Transverse colon (tissue), 4 donors: ENCODE measurements at regions not wholly inside any gene's neighbourhood (a gene's known extent, or its start where the extent isn't known, plus 50 kb on each side); places are given as distances from the start of the nearest gene placed in this dataset.
"Not testable (repeated sequence)": the region's sequence is repeated elsewhere in the genome, so short reads cannot be mapped to it uniquely, and the experiment has no call there.

Experiments
- EP300 ChIP-seq: sonication (generic); formaldehyde crosslinking; IDR thresholded peaks from one replicate; pipeline ENCODE4 v1.6.1; 2017; ENCODE audit warnings: antibody characterized with exemption, low read depth
- POLR2A ChIP-seq: fragments of 450-650 bp; IDR thresholded peaks from one replicate; pipeline ENCODE4 v1.6.1; 2016; ENCODE audit warnings: antibody characterized with exemption, mild to moderate bottlenecking, moderate library complexity
- POLR2AphosphoS5 ChIP-seq, 3 donors: sonication (generic); formaldehyde crosslinking; IDR thresholded peaks; one replicate each; pipeline ENCODE4 v1.6.1; 2016; ENCODE audit warnings: antibody characterized with exemption in 3 of 3
- TF ChIP-seq, protein P1 (sequence below), 5 experiments: fragments of 200-600 bp in 3 of 5; fragments of 450-650 bp in 2 of 5; sonication (generic) in 3 of 5; IDR thresholded peaks; 1 replicate in 2 of 5; 2 replicates in 3 of 5; pipeline ENCODE4 v1.5.1; 2016 to 2017; ENCODE audit warnings: antibody characterized with exemption in 5 of 5, inconsistent platforms in 3 of 5, mild to moderate bottlenecking in 2 of 5, moderate library complexity in 1 of 5

DNA sequence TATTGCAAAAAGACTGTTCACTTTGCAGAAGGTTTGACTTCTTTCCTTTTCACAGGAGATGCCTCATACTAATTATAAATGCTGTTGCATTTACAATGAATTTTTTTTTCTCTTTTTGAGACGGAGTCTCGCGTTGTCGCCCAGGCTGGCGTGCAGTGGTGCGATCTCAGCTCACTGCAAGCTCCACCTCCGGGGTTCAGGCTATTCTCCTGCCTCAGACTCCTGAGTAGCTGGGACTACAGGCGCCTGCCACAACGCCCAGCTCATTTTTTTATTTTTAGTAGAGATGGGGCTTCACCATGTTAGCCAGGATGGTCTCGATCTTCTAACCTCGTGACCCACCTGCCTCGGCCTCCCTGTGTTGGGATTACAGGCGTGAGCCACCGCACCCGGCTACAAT is 290.5 kb upstream of the GATB start:
- not testable (repeated sequence) for TF ChIP-seq POLR2A; POLR2AphosphoS5 (IDR thresholded peaks at IDR 0.05); EP300
- TF ChIP-seq, protein P1, sequence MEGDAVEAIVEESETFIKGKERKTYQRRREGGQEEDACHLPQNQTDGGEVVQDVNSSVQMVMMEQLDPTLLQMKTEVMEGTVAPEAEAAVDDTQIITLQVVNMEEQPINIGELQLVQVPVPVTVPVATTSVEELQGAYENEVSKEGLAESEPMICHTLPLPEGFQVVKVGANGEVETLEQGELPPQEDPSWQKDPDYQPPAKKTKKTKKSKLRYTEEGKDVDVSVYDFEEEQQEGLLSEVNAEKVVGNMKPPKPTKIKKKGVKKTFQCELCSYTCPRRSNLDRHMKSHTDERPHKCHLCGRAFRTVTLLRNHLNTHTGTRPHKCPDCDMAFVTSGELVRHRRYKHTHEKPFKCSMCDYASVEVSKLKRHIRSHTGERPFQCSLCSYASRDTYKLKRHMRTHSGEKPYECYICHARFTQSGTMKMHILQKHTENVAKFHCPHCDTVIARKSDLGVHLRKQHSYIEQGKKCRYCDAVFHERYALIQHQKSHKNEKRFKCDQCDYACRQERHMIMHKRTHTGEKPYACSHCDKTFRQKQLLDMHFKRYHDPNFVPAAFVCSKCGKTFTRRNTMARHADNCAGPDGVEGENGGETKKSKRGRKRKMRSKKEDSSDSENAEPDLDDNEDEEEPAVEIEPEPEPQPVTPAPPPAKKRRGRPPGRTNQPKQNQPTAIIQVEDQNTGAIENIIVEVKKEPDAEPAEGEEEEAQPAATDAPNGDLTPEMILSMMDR (IDR thresholded peaks at IDR 0.05): not testable (repeated sequence)
